ENCODE measurements at regions not wholly inside any gene's neighbourhood (a gene's known extent, or its start where the extent isn't known, plus 50 kb on each side); places are given as distances from the start of the nearest gene placed in this dataset.

DNA sequence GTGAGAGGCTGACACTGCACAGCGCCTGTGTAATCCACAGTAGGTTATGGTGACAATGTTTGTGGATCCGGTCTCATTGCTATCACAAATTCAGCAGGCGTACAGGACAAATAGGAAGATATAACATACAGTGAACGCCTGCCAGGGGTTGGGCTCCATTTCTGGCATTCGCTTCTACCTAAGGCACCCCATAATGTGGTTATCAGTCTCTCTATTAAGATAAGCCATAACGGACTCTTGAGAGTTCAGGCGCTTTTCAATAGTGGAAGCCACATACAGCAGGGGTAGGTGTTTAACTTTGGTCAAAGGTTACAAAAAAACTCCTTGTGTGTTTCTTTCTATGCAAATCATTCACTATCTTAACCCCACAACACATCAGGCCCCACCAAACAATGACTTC, 72.8 kb downstream of the SIPA1L2 start:
- no peak overlapping the region for H3K9ac ChIP-seq (ENCODE audit: low read length in 5 of 5)
- no peaks in the 10 kb centered on the region for H3K36me3 ChIP-seq (ENCODE audit: control insufficient read depth in 5 of 5, insufficient read depth in 5 of 5, low read length in 5 of 5)
- no peaks in the 10 kb centered on the region for H3K9me3 ChIP-seq (ENCODE audit: control insufficient read depth in 5 of 5, low read length in 5 of 5)
- H3K27ac ChIP-seq (ENCODE audit: low read depth, low read length), result no peak overlapping the region
- H3K4me3 ChIP-seq (ENCODE audit: low read depth in 1 of 5, low read length in 5 of 5), result no peak overlapping the region
- peaks cover 0 to 44% (median 13%) of the 10 kb centered on the region in 5 donors for H3K4me1 ChIP-seq (ENCODE audit: control insufficient read depth in 5 of 5, insufficient read depth in 5 of 5, low read length in 5 of 5)
- H3K27me3 ChIP-seq (ENCODE audit: control insufficient read depth in 5 of 5, insufficient read depth in 4 of 5, low read length in 5 of 5), result no peaks in the 10 kb centered on the region

DNA sequence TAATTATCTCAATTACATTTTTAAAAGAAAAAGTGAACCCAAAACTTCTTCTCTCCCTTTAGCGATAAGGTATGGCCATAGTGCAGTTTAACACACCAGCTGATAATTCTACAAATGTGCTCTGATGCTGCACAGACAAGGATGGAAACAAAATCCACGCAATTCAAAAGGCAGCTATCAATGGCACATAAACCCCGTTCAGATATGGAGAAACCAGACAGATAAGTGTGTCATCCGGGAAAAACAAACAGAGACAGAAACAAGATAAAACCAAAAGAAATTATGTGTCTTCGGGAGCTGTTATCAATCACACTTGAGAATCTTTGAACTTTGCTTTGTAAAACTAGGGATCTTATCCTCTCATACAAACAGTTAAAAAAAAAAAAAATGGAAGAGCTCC, 73.6 kb downstream of the SIPA1L2 start:
- H3K4me1 ChIP-seq (ENCODE audit: control insufficient read depth in 5 of 5, insufficient read depth in 5 of 5, low read length in 5 of 5), result peaks cover 0 to 43% (median 13%) of the 10 kb centered on the region in 5 donors
- H3K9me3 ChIP-seq (ENCODE audit: control insufficient read depth in 5 of 5, low read length in 5 of 5), result no peaks in the 10 kb centered on the region
- no peak overlapping the region for H3K27ac ChIP-seq (ENCODE audit: low read depth, low read length)
- H3K4me3 ChIP-seq (ENCODE audit: low read depth in 1 of 5, low read length in 5 of 5), result no peak overlapping the region
- H3K27me3 ChIP-seq (ENCODE audit: control insufficient read depth in 5 of 5, insufficient read depth in 4 of 5, low read length in 5 of 5), result no peaks in the 10 kb centered on the region
- H3K36me3 ChIP-seq (ENCODE audit: control insufficient read depth in 5 of 5, insufficient read depth in 5 of 5, low read length in 5 of 5), result no peaks in the 10 kb centered on the region
- H3K9ac ChIP-seq (ENCODE audit: low read length in 5 of 5), result no peak overlapping the region

DNA sequence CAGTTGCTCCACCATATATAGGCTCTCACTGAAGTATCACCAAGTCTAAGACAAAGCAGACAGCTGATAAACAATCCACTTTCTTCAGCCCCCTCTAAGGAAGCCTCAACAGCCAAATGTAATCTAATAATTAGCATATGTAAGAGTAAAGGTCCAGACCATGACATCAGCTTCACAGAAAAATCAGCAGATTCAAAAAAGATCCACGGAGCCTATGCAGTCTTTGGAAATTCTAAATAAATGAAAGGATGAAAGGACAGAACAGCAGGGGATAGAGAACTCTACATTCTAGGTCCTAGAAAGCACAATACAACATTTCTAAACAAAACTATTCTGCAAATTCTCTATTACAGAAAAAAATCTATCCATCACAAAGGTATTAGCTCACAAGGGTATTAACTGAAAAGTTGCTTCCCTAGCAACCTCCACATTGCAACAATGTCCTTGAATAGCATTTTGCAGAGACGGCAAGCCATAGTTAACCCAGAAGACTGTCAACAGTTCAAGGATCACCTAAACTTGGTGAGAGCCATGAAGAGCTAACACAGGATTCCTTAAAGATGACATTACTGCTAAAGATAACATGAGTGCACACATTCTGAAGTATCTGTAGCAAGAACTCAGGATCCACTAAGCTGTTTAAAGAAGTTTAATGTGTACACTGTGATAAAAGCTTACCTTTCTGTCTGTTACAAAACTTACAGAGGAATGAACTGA, 74.3 kb downstream of the SIPA1L2 start:
- no peak overlapping the region for H3K27ac ChIP-seq (ENCODE audit: low read depth, low read length)
- no peaks in the 10 kb centered on the region for H3K36me3 ChIP-seq (ENCODE audit: control insufficient read depth in 5 of 5, insufficient read depth in 5 of 5, low read length in 5 of 5)
- peaks cover 0 to 42% (median 13%) of the 10 kb centered on the region in 5 donors for H3K4me1 ChIP-seq (ENCODE audit: control insufficient read depth in 5 of 5, insufficient read depth in 5 of 5, low read length in 5 of 5)

DNA sequence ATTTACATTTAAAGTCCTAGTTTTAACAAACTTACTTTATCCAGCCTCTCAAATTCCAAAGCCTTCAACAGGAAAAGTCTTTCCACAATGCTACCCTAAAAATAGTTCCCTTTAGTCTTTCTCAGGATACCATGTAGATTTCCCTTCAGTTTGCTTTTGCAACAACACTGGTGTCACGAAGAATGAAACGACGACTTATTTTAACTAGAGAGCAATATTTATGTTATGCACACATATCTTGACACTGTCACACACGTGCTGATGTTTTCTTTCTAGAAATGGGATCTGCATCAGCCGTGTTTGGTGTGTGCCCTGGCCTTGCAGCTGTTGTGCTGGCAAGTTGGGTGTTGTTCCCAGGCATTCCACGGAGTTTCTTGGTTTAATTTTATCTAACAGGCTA, 75.5 kb downstream of the SIPA1L2 start:
- H3K36me3 ChIP-seq (ENCODE audit: control insufficient read depth in 5 of 5, insufficient read depth in 5 of 5, low read length in 5 of 5), result no peaks in the 10 kb centered on the region
- no peaks in the 10 kb centered on the region for H3K27me3 ChIP-seq (ENCODE audit: control insufficient read depth in 5 of 5, insufficient read depth in 4 of 5, low read length in 5 of 5)
- peaks cover 0 to 39% (median 13%) of the 10 kb centered on the region in 5 donors for H3K4me1 ChIP-seq (ENCODE audit: control insufficient read depth in 5 of 5, insufficient read depth in 5 of 5, low read length in 5 of 5)
- H3K4me3 ChIP-seq (ENCODE audit: low read depth in 1 of 5, low read length in 5 of 5), result no peak overlapping the region
- no peaks in the 10 kb centered on the region for H3K9me3 ChIP-seq (ENCODE audit: control insufficient read depth in 5 of 5, low read length in 5 of 5)
- H3K27ac ChIP-seq (ENCODE audit: low read depth, low read length), result no peak overlapping the region
- no peak overlapping the region for H3K9ac ChIP-seq (ENCODE audit: low read length in 5 of 5)

More for the DNA sequence above, 74.3 kb downstream of the SIPA1L2 start:
- Histone ChIP-seq H3K4me3 (ENCODE audit: low read depth in 1 of 5, low read length in 5 of 5) (no peak overlapping the region), H3K9ac (ENCODE audit: low read length in 5 of 5) (no peak overlapping the region), H3K9me3 (ENCODE audit: control insufficient read depth in 5 of 5, low read length in 5 of 5) (no peaks in the 10 kb centered on the region), H3K27me3 (ENCODE audit: control insufficient read depth in 5 of 5, insufficient read depth in 4 of 5, low read length in 5 of 5) (no peaks in the 10 kb centered on the region)

DNA sequence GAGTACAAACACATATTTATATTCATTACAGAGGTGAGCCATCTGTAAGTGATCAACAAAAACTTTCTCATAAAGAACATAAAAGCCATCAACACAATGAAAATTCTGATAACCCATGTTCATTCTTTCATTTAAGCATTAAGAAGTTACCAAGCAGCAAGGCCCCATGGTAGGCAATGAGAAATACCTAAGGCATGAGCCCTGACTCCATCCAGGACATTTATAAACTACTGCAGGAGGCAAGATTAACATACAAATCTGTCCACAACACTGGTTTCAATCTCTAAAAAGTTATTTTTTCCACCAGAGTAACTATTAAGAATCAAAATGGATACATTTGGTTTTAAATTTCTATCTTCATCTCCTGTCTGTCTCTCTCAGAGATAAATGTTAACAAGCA, 76.1 kb downstream of the SIPA1L2 start:
- H3K27me3 ChIP-seq (ENCODE audit: control insufficient read depth in 5 of 5, insufficient read depth in 4 of 5, low read length in 5 of 5), result no peaks in the 10 kb centered on the region
- no peak overlapping the region for H3K27ac ChIP-seq (ENCODE audit: low read depth, low read length)
- H3K4me1 ChIP-seq (ENCODE audit: control insufficient read depth in 5 of 5, insufficient read depth in 5 of 5, low read length in 5 of 5), result peaks cover 0 to 37% (median 13%) of the 10 kb centered on the region in 5 donors
- no peaks in the 10 kb centered on the region for H3K9me3 ChIP-seq (ENCODE audit: control insufficient read depth in 5 of 5, low read length in 5 of 5)
- H3K4me3 ChIP-seq (ENCODE audit: low read depth in 1 of 5, low read length in 5 of 5), result no peak overlapping the region
- H3K9ac ChIP-seq (ENCODE audit: low read length in 5 of 5), result no peak overlapping the region
- H3K36me3 ChIP-seq (ENCODE audit: control insufficient read depth in 5 of 5, insufficient read depth in 5 of 5, low read length in 5 of 5), result no peaks in the 10 kb centered on the region

DNA sequence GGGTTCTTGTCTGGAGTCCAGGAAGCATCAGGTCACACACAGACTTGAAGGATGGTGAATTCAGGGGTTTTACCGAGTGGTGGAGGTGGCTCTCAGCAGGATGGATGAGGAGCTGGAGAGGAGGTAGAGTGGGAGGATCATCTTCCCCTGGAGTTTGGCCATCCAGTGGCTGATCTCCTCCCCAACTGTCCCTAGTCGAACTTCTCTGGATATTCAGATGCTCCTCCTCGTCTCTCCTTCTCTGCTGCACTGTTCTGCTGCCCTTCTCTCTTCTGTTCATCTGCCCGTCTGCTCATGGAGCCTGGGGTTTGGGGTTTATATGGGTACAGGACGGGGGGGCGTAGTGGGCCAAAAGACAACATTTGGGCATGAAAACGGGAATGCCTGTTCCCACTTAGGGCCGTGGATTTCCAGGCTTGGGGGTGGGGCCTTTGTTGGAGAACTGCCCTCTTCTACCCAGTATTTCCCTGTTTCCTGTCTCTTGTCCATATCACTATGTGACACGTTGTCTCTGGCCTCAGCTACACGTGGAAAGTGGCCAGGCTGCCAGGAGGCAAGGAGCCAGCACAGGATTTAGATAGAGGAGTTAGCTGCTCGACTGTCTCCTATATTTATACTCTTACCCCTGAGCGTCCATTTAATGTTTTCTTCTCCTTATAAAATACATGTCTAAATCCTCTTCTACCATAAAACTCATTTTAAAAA, 76.7 kb downstream of the SIPA1L2 start:
- no peaks in the 10 kb centered on the region for H3K27me3 ChIP-seq (ENCODE audit: control insufficient read depth in 5 of 5, insufficient read depth in 4 of 5, low read length in 5 of 5)
- H3K27ac ChIP-seq (ENCODE audit: low read depth, low read length), result no peak overlapping the region
- H3K9ac ChIP-seq (ENCODE audit: low read length in 5 of 5), result no peak overlapping the region
- H3K4me3 ChIP-seq (ENCODE audit: low read depth in 1 of 5, low read length in 5 of 5), result no peak overlapping the region
- H3K9me3 ChIP-seq (ENCODE audit: control insufficient read depth in 5 of 5, low read length in 5 of 5), result no peaks in the 10 kb centered on the region
- no peaks in the 10 kb centered on the region for H3K36me3 ChIP-seq (ENCODE audit: control insufficient read depth in 5 of 5, insufficient read depth in 5 of 5, low read length in 5 of 5)
- peaks cover 0 to 38% (median 16%) of the 10 kb centered on the region in 5 donors for H3K4me1 ChIP-seq (ENCODE audit: control insufficient read depth in 5 of 5, insufficient read depth in 5 of 5, low read length in 5 of 5)

DNA sequence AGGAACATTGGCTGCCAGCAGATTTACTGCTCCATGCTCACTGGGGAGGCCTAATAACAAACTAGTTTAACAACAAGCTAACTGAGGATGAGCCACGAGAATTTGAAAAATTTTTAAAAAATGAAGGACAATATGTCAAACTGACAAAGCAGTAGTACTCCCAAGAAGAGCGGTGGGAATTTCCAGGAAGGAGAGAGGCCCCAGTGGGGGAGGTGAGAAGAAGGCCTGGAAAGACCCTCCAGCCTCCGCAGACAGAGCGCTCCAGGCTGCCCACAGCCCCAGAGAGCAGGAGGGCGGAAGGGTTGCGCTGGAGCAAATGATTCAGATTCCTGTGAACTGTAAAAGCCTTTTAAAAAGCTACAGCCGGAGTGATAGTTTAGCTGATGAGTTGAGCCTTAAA, 78.5 kb downstream of the SIPA1L2 start:
- H3K4me3 ChIP-seq (ENCODE audit: low read depth in 1 of 5, low read length in 5 of 5), result no peak overlapping the region
- no peaks in the 10 kb centered on the region for H3K36me3 ChIP-seq (ENCODE audit: control insufficient read depth in 5 of 5, insufficient read depth in 5 of 5, low read length in 5 of 5)
- H3K27me3 ChIP-seq (ENCODE audit: control insufficient read depth in 5 of 5, insufficient read depth in 4 of 5, low read length in 5 of 5), result no peaks in the 10 kb centered on the region
- H3K27ac ChIP-seq (ENCODE audit: low read depth, low read length), result no peak overlapping the region
- H3K4me1 ChIP-seq (ENCODE audit: control insufficient read depth in 5 of 5, insufficient read depth in 5 of 5, low read length in 5 of 5), result peaks cover 0 to 41% (median 21%) of the 10 kb centered on the region in 5 donors
- H3K9me3 ChIP-seq (ENCODE audit: control insufficient read depth in 5 of 5, low read length in 5 of 5), result no peaks in the 10 kb centered on the region
- no peak overlapping the region for H3K9ac ChIP-seq (ENCODE audit: low read length in 5 of 5)

DNA sequence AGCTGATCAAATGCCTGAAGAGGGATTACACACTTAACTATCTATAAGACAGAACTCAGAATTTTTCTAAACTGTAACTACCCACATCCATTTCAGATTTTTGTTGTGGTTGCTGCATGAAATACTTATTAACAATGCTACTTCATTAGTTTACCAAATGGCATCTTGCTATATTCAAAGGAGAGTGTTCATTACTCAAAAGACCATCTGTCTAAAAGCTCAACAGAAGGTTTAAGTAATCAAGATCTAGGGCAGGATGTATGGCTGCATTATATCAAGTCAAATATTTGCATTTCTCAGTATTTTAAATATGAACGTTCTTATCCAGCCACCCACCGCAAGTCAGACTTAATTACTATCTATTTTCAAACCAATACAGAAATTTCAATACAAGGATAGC, 79.9 kb downstream of the SIPA1L2 start:
- no peak overlapping the region for H3K27ac ChIP-seq (ENCODE audit: low read depth, low read length)
- H3K27me3 ChIP-seq (ENCODE audit: control insufficient read depth in 5 of 5, insufficient read depth in 4 of 5, low read length in 5 of 5), result no peaks in the 10 kb centered on the region
- H3K4me1 ChIP-seq (ENCODE audit: control insufficient read depth in 5 of 5, insufficient read depth in 5 of 5, low read length in 5 of 5), result peaks cover 0 to 32% (median 21%) of the 10 kb centered on the region in 5 donors
- H3K9ac ChIP-seq (ENCODE audit: low read length in 5 of 5), result no peak overlapping the region
- no peak overlapping the region for H3K4me3 ChIP-seq (ENCODE audit: low read depth in 1 of 5, low read length in 5 of 5)
- H3K36me3 ChIP-seq (ENCODE audit: control insufficient read depth in 5 of 5, insufficient read depth in 5 of 5, low read length in 5 of 5), result no peaks in the 10 kb centered on the region
- H3K9me3 ChIP-seq (ENCODE audit: control insufficient read depth in 5 of 5, low read length in 5 of 5), result no peaks in the 10 kb centered on the region

DNA sequence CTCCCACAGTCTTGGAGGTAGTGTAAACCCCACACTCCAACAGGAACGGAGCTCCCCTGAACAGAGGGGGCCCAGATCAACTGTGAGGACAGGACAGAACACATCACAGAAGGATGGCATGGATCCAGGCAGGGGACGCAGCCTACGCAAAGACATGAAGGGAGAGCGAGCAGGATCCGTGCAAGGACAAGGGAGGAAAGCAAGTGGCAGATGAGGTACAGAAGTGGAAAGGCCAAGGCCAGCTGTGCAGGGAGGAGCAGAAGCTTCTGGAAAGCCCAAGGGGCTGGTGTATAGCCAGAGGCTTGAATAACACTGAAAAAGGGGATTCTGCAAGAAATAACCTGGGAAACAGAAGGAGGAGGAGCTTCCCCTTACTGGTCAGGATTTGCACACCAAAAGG, 81.2 kb downstream of the SIPA1L2 start:
- Histone ChIP-seq H3K9ac (ENCODE audit: low read length in 5 of 5) (no peak overlapping the region), H3K27me3 (ENCODE audit: control insufficient read depth in 5 of 5, insufficient read depth in 4 of 5, low read length in 5 of 5) (no peaks in the 10 kb centered on the region), H3K36me3 (ENCODE audit: control insufficient read depth in 5 of 5, insufficient read depth in 5 of 5, low read length in 5 of 5) (no peaks in the 10 kb centered on the region), H3K4me1 (ENCODE audit: control insufficient read depth in 5 of 5, insufficient read depth in 5 of 5, low read length in 5 of 5) (peaks cover 0 to 21% (median 14%) of the 10 kb centered on the region in 5 donors), H3K9me3 (ENCODE audit: control insufficient read depth in 5 of 5, low read length in 5 of 5) (no peaks in the 10 kb centered on the region), H3K4me3 (ENCODE audit: low read depth in 1 of 5, low read length in 5 of 5) (no peak overlapping the region), H3K27ac (ENCODE audit: low read depth, low read length) (no peak overlapping the region)

DNA sequence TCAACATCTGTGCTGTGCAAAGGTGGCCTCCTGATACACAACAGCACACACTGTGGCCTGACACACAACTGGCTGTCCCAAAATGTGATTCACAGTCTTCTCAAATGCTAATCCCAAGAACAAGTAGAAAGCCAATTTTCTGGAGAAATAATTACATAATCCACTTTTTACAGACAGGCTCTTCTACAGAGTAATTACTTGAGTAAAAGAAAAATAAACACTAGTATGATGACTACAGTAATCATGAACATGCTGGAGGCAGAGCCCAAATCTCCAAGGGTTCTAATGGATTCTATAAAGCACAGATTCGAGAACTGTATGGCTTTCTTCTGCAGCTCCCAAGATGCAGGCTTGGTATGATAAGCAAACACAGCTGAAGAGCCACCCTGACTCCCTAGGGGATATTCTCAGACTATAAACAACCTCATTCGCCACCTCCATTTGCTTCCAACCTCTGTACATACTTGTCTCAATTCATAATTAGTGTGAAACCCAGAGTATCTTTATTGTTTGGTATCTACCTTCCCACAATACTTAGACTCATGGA, 81.9 kb downstream of the SIPA1L2 start:
- Histone ChIP-seq H3K9ac (ENCODE audit: low read length in 5 of 5) (no peak overlapping the region), H3K9me3 (ENCODE audit: control insufficient read depth in 5 of 5, low read length in 5 of 5) (no peaks in the 10 kb centered on the region), H3K27me3 (ENCODE audit: control insufficient read depth in 5 of 5, insufficient read depth in 4 of 5, low read length in 5 of 5) (no peaks in the 10 kb centered on the region), H3K4me1 (ENCODE audit: control insufficient read depth in 5 of 5, insufficient read depth in 5 of 5, low read length in 5 of 5) (peaks cover 0 to 15% (median 10%) of the 10 kb centered on the region in 5 donors), H3K4me3 (ENCODE audit: low read depth in 1 of 5, low read length in 5 of 5) (no peak overlapping the region), H3K27ac (ENCODE audit: low read depth, low read length) (no peak overlapping the region), H3K36me3 (ENCODE audit: control insufficient read depth in 5 of 5, insufficient read depth in 5 of 5, low read length in 5 of 5) (no peaks in the 10 kb centered on the region)
